ENCODE measurements at regions not wholly inside any gene's neighbourhood (a gene's known extent, or its start where the extent isn't known, plus 50 kb on each side); places are given as distances from the start of the nearest gene placed in this dataset.

DNA sequence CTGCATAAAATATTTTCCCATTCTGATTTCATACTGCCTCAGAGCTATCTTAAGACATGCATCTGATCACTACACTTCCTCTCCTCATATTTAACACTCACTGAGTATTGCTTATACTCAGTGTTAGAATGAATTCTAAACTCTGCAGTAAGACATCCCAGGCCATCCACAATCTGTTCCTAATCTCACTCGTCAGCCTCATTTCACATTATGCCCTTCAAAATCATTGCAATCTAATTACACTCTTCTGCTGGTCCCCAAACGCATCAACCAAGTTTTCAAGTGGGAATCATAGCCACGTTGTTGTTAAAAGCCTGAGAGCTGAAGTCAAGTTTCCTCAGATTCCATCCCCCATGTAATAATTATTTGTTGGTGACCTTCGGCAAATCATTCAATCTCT lies 1177.9 kb downstream of the ARAP2 start:
- no peak for DNase-seq

DNA sequence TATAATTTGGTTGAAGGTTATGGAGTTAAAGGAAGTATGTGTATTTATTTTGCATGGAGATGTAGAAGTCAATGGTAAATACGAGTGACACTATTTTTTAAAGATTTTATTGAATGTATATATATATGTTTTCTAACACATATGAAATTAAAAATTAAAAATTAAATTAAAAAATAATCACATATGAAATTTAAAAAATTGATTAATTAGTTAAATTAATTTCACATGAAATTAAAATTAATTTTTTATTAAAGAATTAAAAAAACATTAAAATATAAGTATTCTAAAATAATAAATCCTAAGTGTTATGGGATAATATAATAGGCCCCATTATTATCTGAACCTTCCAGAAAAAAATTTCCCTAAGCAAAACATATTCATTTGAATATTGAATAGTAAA lies 1163.5 kb downstream of the ARAP2 start:
- DNase-seq = no peak

GRCh38 chr4:35087218-35087617 lies 1157.1 kb downstream of the ARAP2 start:
- DNase-seq = no peak

DNA sequence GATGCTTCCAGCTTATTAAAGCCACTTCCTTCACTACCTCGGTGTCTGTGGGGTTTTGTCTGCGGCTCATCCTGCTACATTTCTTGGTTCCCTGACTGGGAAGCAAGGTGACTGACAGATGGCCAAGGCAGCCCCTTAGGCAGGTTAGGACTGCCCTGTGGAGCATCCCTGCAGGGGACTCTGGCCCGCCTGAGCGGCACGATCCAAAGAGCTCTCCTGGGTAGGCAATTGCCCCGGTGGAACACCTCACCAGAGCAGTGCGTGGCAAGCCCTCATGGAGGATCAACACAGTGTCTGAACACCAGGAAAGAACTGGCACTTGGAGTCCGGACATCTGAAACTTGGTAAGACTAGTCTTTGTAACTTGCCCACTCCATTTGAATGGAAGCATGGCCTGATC lies 1143.4 kb downstream of the ARAP2 start:
- no peak for DNase-seq

DNA sequence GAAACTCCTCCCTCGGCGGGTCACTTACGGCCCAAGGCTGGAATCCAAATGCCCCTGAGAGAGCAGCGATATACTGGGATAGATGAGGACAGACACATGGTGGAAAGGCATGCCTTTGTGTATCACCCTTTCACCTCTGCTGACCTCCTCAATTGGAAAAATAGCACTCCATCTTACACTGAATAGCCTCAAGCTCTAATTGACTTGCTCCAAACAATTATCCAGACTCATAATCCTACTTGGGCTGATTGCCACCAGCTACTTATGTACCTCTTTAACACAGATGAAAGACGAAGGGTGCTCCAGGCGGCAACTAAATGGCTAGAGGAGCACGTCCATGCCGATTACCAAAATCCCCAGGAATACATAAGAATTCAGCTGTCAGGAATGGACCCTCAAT lies 1142.2 kb downstream of the ARAP2 start:
- no peak for DNase-seq

- no peak for DNase-seq
Measured at GRCh38 chr4:35105486-35105885, 1138.8 kb downstream of the ARAP2 start.

- DNase-seq = no peak
Measured at GRCh38 chr4:35106091-35106734, 1138.1 kb downstream of the ARAP2 start.

- no peak for DNase-seq
Measured at GRCh38 chr4:35124106-35124505, 1120.2 kb downstream of the ARAP2 start.

DNA sequence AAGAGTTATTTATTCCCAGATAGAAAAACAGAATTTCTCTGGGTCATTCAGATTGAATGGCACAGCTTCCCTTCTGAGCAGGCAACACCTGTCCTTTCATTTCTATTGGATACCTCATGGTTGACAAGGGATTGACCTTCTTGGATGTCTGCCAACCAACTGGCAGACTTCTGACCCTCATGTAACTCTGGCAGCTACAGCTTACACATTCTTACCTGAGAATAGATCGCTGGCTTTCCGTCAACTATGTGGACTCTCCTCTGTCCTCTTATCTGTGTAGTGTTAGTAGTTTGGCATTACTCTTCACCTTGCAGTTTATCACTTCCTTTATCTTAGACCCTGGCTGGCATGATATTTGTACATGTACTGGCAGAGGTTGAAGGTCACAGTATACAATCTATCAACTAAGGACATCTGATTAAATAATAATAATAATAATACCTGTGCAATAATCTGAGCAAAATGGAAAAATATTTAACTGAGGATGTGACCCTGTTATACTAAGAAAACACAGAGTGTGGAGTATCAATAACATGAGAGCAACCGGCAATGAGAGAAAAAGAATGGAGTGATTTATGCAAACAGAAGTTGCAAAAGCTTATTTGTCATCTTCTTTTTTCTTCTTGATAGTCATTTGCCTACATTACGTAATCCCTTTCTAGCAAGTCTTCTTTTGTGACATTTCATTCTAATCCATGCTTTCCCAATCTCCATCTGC lies 1118.2 kb downstream of the ARAP2 start:
- DNase-seq = no peak

- no peak for DNase-seq
Measured at GRCh38 chr4:35138449-35138848, 1105.9 kb downstream of the ARAP2 start.

- DNase-seq = no peak
Measured at GRCh38 chr4:35147761-35148160, 1096.6 kb downstream of the ARAP2 start.

DNA sequence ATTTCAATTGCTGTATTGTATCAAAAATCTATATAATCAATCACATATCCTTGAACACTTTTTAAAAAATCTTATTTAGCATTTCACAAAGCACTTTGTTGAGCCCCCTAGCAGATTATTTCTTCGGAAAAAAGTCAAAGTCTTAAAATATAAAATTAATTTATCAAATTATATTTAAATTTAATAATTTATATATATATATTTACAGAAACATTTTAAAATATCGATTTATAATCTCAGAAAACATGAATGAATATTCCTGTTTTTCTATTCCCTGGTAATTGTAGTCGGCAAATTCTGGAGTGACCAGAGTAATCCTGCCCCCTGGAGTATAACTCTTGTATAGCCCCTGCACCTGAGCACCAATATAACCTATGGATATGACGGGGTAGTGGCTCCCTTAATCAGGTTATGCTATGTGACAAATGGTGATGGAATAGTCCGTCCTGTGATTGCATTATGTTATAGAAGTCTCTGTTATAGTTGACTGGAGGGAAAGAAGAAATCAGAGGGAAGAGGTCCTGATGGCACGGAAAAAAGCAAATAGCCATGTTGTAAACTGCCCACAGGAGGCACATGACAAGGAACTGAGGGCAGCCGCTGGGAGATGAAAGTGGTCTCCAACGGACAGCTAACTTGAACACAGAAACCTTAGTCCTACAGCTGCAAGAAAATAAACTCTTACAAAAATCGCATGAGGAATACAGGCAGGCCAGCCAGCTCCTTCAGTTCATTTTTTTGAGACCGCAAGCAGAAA lies 1092.3 kb downstream of the ARAP2 start:
- DNase-seq = no peak

DNA sequence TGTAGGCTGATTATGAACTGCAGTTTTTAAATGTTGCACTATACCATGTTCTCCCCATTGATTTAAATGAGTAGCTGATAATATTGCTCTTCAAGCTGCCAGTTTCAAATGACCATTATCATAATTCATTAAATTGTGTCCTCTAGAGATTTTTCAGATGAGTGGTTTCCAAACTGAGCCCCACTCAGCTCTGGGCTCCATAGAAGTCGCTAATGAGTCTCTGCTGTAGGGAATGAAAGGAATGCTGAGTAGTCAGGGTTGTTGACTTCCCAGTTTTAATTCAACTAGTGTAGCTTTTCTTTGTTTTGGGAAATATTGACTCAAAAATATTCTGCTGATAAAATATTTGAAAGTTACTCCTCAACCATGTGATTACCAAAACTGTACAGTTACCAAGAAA lies 1081.1 kb downstream of the ARAP2 start:
- DNase-seq = no peak

GRCh38 chr4:35164063-35164462 lies 1080.3 kb downstream of the ARAP2 start:
- DNase-seq = no peak

- DNase-seq = no peak
Measured at GRCh38 chr4:35166466-35166865, 1077.8 kb downstream of the ARAP2 start.

DNA sequence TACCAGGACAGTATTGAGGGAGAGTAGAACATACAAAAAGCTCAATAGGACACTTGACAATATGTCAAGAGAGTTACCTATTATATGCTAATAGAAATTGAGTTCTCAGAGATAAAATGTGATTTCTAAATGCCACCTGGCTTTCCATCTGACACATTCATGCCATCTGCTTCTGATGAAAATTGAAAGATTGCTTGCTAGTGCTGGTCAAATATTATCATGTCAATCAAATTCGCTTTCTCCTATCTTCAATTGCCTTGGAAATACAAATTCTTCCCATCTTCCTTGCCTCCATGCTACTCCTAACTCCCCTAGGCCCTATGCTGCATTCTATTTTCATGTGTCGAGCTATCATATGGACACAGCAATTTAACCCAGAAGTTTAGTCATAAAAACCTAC lies 1076.9 kb downstream of the ARAP2 start:
- no peak for DNase-seq

GRCh38 chr4:35175487-35175886 lies 1068.8 kb downstream of the ARAP2 start:
- no peak for DNase-seq

- DNase-seq = no peak
Measured at GRCh38 chr4:35175894-35176293, 1068.4 kb downstream of the ARAP2 start.

GRCh38 chr4:35182451-35182850 lies 1061.9 kb downstream of the ARAP2 start:
- no peak for DNase-seq

DNA sequence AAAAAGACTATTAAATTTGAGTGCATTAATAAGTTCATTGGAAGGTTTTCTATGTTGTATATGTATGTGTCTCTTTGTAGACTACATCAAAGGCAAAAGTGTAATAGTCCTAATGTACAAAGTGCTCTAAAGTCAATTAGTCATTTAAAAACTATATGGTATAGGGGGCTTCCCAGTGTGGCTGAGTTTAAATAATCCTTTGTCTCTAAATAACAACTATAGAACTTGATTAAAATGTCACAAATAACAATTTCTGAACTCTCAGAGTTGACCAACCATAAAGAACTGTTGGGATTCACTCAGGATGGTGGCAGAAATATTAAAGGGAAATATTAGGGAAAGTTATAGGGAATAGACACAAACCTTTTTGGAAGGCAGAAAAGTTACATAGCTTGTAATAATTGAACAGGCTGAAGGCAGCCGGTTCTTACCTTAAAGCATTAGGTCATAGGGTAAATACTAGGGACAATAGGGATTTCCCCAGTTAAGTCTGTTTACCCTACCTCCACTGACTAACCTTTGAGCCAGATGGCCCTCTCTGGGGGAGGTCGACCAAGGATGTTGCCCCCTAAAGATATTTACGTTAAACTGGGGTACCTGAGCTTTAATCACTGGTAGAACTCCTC lies 1054.2 kb downstream of the ARAP2 start:
- no peak for DNase-seq

DNA sequence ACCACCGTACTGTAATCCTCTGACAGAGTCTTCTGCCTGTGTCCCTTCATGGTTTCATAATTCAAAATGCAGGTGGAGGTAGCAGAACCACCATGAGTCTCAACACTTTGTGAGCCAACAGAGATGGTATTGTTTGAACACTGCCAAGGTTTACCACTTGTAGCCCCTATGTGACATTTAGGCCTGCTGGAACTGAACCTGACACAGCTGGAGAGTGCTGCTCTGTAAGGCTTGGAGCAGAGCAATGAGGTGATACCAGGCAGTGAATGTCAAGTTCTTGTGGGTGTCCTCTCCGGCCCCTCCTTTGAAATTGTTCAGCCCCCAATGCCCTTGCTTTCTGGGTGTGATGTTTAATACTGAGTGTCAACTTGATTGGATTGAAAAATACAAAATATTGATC lies 1042.9 kb downstream of the ARAP2 start:
- DNase-seq = no peak

DNA sequence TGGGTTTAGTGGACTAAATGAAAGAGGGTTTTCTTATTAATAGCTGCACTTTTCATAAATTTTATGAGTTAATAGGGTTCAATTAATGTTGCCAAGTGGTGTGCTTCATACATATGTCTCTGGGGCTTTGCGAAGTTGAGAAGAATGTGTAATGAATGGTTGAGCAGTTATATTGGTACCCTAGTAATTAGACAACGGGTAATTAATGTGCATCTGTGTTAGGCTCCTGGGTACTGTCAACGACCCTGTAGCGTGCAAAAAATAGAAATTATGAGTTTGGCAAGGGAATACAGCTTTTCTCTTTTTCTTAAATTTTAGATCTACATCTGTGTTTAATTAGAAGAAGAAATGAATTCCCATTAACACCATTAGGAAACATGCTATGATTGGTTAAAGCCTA lies 1027.7 kb downstream of the ARAP2 start:
- DNase-seq = no peak

DNA sequence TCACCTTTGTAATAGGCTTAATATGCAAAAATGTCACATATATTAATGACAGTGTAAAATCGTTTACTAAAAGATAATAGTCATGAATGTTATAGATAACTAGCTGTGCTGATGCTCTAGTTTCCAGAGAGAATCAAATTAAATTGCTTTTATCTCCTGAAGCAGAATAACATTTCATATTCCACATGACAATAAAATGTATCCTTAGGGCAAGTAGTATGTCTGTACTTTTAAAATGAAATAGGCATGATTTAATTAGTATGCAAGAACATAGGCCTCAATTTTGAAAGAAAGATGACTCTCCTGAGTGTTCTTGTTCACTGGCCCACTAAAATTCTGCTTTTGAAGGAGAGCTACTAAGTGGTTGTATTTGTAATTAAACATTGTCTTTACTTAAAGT lies 1027.0 kb downstream of the ARAP2 start:
- no peak for DNase-seq

GRCh38 chr4:35228313-35228712 lies 1016.0 kb downstream of the ARAP2 start:
- no peak for DNase-seq
